ENCODE measurements at regions not wholly inside any gene's neighbourhood (a gene's known extent, or its start where the extent isn't known, plus 50 kb on each side); places are given as distances from the start of the nearest gene placed in this dataset.
"Not testable (repeated sequence)": the region's sequence is repeated elsewhere in the genome, so short reads cannot be mapped to it uniquely, and the experiment has no call there.

DNA sequence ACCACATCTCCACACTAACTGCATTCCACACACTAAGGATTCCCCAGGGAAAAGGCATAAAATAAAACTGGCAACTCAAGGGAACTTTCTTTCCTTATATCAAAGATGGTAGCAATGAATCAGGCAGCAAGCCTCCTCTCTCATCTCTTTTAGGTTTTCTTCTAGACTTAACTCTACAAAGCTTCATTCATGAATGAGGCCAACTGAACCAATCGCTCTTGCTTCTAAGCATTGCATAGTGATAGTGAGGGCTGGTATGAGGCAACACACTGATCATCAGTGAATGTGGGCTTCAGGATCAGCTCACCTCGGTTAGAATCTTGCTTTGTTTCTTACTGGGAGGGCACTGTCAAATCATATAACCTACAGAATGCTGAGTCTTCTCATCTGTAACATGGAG lies 1090.7 kb upstream of the MIR17HG start:
- DNase-seq (ENCODE audit: low spot score): no peak

DNA sequence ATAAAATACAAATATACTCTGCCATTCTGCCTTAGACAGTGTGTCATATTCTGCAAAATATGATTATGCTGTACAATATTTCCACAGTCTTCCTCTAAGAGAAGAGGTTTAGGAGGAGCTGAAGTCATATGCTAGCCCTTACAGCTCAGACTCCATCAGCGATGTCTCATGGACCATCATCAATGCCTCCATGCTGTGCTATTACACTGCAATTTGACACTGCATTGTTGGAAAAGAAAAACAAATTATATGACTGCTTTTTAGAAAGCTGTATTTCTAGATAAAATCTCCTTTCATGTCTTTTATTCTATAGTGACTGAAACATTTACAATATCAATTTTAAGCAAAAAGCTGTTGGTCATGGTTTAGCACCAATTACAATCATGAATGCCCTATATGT lies 1089.4 kb upstream of the MIR17HG start:
- no peak for DNase-seq (ENCODE audit: low spot score)

DNA sequence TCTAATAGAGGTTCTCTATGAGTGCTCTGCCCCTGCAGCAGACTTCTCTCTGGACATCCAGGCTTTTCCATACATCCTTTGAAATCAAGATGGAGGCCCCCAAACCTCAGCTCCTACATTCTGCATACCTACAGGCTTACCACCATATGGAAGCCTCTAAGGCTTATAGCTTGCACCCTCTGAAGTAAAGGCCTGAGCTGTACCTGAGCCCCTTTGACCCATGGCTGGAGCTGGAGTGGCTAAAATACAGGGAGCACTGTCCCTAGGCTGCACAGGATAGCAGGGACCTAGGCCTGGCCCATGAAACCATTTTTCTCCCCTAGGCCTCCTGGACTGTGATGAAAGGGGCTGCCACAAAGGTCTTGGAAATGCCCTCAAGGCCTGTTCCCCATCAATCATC lies 1086.1 kb upstream of the MIR17HG start:
- DNase-seq (ENCODE audit: low spot score): no peak

- no peak for DNase-seq (ENCODE audit: low spot score)
Observed at GRCh38 chr13:90270226-90270625, 1077.3 kb upstream of the MIR17HG start.

DNA sequence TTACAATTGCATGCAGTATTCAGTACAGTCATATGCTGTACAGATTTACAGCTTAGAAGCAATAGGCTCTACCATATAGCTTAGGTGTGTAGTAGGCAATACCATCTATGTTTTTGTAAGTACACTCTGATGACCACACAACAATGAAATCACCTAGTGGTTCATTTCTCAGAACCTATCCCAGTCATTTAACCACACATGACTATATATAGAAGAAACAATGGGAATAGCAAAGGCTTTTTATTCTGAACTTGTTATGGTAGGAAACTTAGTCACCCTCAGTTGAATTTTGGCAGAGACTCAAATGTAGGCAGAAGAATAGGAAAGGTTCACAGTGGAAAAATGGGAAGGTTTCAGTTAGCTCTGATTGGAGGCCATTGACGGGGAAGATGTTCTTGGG lies 1075.1 kb upstream of the MIR17HG start:
- DNase-seq (ENCODE audit: low spot score): no peak

- DNase-seq (ENCODE audit: low spot score): no peak
Observed at GRCh38 chr13:90276216-90276615, 1071.3 kb upstream of the MIR17HG start.

DNA sequence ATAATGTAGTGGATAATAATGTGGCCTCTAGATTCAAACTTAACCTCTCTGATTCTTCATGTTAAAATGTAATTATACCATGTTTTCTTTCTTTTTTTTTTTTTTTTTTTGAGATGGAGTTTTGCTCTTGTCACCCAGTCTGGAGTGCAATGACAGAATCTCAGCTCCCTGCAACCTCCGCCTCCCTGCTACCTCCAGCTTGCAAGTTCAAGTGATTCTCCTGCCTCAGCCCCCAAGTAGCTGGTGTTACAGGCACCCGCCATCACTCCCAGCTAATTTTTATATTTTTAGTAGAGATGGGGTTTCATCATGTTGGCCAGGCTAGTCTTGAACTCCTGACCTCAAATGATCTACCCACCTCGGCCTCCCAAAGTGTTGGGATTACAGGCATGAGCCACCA lies 1069.3 kb upstream of the MIR17HG start:
- peak; percentile 18 for DNase-seq (ENCODE audit: low spot score)

- no peak for DNase-seq (ENCODE audit: low spot score)
Observed at GRCh38 chr13:90281709-90282108, 1065.8 kb upstream of the MIR17HG start.

- DNase-seq (ENCODE audit: low spot score): no peak
Observed at GRCh38 chr13:90287521-90287920, 1060.0 kb upstream of the MIR17HG start.

GRCh38 chr13:90293793-90294361 lies 1053.6 kb upstream of the MIR17HG start:
- DNase-seq (ENCODE audit: low spot score): no peak

DNA sequence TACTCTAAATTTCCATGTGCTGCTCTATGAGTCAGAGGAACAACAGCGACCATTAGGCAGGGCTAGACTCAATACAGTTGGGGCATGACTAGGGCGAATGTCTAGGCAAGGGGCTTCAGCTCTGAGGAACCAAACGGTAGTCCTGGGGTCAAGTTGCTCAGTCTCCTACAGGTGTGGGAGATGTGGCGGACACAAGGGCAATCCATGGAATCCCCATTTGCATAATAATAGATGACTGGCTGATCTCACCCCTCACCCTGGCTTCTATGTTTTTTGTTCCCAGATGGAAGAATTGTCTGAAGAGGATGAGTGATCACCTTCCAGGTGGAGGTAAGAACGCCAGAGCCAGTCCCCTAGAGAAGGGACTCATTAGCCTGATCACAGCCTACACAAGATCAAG lies 1048.2 kb upstream of the MIR17HG start:
- DNase-seq (ENCODE audit: low spot score): no peak

- DNase-seq (ENCODE audit: low spot score): no peak
Observed at GRCh38 chr13:90300015-90300414, 1047.5 kb upstream of the MIR17HG start.

DNA sequence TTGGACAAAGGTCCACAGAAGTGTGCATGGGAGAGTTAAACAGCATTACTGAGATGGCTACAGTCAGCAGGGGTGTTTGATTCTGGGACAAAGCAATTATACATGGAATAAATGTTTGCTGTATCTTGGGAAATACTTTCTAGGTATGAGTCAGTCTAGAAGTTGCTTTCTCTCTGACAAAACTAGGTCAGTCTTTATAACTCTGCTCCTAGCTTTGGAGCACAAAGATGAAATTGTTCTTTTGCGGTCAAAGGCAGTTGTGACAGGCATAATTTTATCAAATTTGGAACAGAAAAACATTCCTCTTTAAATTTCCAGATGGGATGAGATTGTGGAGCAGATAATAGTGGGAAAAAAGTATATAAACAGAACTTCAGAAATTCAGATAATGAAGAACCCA lies 1045.4 kb upstream of the MIR17HG start:
- DNase-seq (ENCODE audit: low spot score): no peak

DNA sequence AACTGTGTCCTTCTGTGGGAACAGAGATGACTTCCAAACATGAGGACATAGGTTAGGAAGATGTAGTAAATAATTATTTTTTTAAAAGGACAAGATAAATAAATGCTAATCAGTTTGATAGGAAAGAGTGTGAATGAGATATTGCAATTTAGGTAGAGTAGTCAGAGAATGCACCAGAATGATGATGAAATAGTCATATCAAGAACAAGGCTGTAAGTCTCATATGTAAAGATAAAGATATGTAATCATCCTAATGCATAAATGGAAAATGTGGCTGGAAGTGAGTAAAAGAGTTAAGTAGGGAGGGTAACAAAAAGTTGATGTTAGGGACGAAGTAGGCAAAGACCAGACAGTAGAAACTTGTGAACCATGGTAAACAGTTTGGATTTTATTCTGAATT lies 1041.7 kb upstream of the MIR17HG start:
- no peak for DNase-seq (ENCODE audit: low spot score)

DNA sequence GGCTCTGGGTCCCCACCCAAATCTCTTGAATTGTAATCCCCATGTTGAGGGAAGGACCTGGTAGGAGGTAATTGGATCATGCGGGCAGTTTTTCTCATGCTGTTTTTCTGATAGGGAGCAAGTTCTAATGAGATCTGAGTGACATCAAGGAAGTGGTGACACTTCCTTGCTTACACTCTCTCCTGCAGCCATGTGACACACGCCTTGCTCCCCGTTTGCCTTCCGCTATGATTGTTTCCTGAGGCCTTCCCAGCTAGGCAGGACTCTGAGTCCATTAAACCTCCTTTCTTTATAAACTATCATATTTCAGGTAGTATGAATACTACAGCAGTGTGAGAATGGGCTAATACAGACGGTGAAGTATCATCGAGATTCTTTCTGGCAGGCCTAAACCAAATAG lies 1040.4 kb upstream of the MIR17HG start:
- DNase-seq (ENCODE audit: low spot score): no peak

- DNase-seq (ENCODE audit: low spot score): no peak
Observed at GRCh38 chr13:90308249-90308648, 1039.2 kb upstream of the MIR17HG start.

DNA sequence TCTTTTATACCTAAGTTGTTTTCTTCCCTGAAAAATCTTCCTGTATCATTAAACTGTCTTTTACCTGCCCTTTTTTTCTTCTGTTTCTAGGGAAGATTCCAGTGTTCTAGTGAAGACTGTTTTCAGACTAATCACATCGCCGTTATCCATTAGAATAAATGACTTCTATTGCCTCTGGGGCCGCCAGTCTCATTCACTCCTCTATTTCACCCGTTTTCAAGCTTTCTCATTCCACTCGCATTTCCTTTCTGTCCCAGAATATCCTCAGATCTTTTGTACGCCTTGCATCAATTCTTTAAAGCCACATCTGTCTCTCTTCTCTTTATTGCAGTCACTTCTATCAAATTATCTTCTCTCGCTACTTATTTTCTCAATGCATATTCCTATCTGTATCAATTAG lies 1035.6 kb upstream of the MIR17HG start:
- no peak for DNase-seq (ENCODE audit: low spot score)

GRCh38 chr13:90315061-90315460 lies 1032.4 kb upstream of the MIR17HG start:
- no peak for DNase-seq (ENCODE audit: low spot score)

- DNase-seq (ENCODE audit: low spot score): no peak
Observed at GRCh38 chr13:90320664-90321063, 1026.8 kb upstream of the MIR17HG start.

DNA sequence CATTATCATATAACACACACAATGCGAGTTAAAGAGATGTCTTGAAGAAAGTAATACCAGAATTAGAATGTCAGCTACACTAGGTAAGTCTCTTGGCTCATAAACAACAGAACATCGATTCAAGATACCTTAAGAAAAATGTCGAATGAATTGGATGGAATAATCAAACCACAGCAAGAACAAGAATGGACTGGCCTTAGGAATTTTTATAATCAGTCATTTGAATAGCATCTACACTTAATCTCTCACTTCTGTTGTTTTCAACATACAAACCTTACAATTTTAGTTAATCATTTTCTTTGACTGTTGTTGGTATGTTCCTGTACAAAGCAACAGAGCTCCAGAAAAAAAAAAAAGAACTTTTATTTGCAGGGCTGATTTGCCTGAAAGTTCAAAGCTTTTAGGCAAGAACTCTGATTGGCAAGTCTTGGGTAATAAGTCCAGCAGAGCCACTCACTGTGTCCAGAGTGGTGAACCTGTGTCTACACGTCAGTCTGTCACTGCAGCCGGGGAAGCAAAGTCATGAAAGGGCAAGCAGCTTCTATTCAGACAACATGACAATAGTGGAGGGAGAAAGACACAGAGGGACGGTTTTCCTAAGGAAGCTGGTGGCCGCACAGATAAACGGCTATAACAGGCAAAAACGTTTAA lies 1026.1 kb upstream of the MIR17HG start:
- no peak for DNase-seq (ENCODE audit: low spot score)

DNA sequence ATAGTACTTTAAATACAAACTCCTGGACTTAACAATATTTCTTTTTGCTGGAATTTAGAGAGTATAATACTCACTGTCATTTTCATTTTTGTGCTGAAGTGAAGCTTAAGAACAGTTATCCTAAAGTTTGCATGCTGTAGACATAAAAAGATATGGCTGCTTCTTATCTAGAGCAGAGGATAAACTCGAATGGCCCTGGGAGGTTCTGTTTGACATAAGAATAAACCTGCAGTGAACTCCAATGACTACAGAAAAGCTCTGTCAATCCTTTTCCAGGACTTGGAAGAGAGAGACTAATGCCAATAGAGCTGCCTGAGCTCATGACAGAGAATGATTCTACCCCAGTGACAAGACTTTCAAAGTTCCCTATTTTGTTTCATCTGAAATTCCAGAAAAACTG lies 1017.8 kb upstream of the MIR17HG start:
- no peak for DNase-seq (ENCODE audit: low spot score)

- DNase-seq (ENCODE audit: low spot score): no peak
Observed at GRCh38 chr13:90331974-90332373, 1015.5 kb upstream of the MIR17HG start.

GRCh38 chr13:90336507-90336906 lies 1011.0 kb upstream of the MIR17HG start:
- DNase-seq (ENCODE audit: low spot score): no peak

- not testable (repeated sequence) for DNase-seq (ENCODE audit: low spot score)
Observed at GRCh38 chr13:90341348-90341747, 1006.1 kb upstream of the MIR17HG start.
